ENCODE measurements at regions not wholly inside any gene's neighbourhood (a gene's known extent, or its start where the extent isn't known, plus 50 kb on each side); places are given as distances from the start of the nearest gene placed in this dataset.

- peak; percentile 56 to 58 for DNase-seq
These were observed 1088.4 kb downstream of the BCL11B start for GRCh38 chr14:98183556-98183955.

GRCh38 chr14:98184457-98184856 is 1087.5 kb downstream of the BCL11B start:
- DNase-seq: peak in 1 of 2 experiments; percentile 28

- DNase-seq: peak; percentile 58 to 61
These were observed 1087.0 kb downstream of the BCL11B start for GRCh38 chr14:98185036-98185435.

- DNase-seq: no peak
These were observed 1085.9 kb downstream of the BCL11B start for GRCh38 chr14:98186140-98186539.

- DNase-seq: peak; percentile 47 to 51
These were observed 1084.7 kb downstream of the BCL11B start for GRCh38 chr14:98187281-98187680.

GRCh38 chr14:98189062-98189461 is 1082.9 kb downstream of the BCL11B start:
- DNase-seq: peak; percentile 66 to 67

- DNase-seq: peak; percentile 63 to 68
These were observed 1082.5 kb downstream of the BCL11B start for GRCh38 chr14:98189511-98189910.

- peak in 1 of 2 experiments; percentile 28 for DNase-seq
These were observed 1082.1 kb downstream of the BCL11B start for GRCh38 chr14:98189944-98190343.

- peak in 1 of 2 experiments; percentile 23 for DNase-seq
These were observed 1079.1 kb downstream of the BCL11B start for GRCh38 chr14:98192946-98193345.

- DNase-seq: no peak
These were observed 1077.2 kb downstream of the BCL11B start for GRCh38 chr14:98194821-98195220.

- no peak for DNase-seq
These were observed 1076.7 kb downstream of the BCL11B start for GRCh38 chr14:98195256-98195655.

GRCh38 chr14:98197933-98198332 is 1074.1 kb downstream of the BCL11B start:
- DNase-seq: no peak

GRCh38 chr14:98198385-98198784 is 1073.6 kb downstream of the BCL11B start:
- peak; percentile 70 to 72 for DNase-seq

- DNase-seq: peak in 1 of 2 experiments; percentile 22
These were observed 1071.4 kb downstream of the BCL11B start for GRCh38 chr14:98200601-98201000.

GRCh38 chr14:98203421-98203820 is 1068.6 kb downstream of the BCL11B start:
- no peak for DNase-seq

- DNase-seq: peak in 1 of 2 experiments; percentile 35
These were observed 1067.9 kb downstream of the BCL11B start for GRCh38 chr14:98204139-98204538.

- peak in 1 of 2 experiments; percentile 37 for DNase-seq
These were observed 1064.6 kb downstream of the BCL11B start for GRCh38 chr14:98207415-98207814.

- peak in 1 of 2 experiments; percentile 29 for DNase-seq
These were observed 1063.8 kb downstream of the BCL11B start for GRCh38 chr14:98208211-98208611.

GRCh38 chr14:98208943-98209342 is 1063.1 kb downstream of the BCL11B start:
- no peak for DNase-seq

GRCh38 chr14:98210045-98210672 is 1061.8 kb downstream of the BCL11B start:
- peak; percentile 73 to 75 for DNase-seq

- no peak for DNase-seq
These were observed 1054.5 kb downstream of the BCL11B start for GRCh38 chr14:98217530-98217929.

- no peak for DNase-seq
These were observed 1053.8 kb downstream of the BCL11B start for GRCh38 chr14:98218218-98218617.

- DNase-seq: peak in 1 of 2 experiments; percentile 62
These were observed 1052.4 kb downstream of the BCL11B start for GRCh38 chr14:98219638-98220037.

- no peak for DNase-seq
These were observed 1048.9 kb downstream of the BCL11B start for GRCh38 chr14:98223106-98223505.

GRCh38 chr14:98223710-98224109 is 1048.3 kb downstream of the BCL11B start:
- peak in 1 of 2 experiments; percentile 52 for DNase-seq

All from activated T-cell treated with anti-CD3 and anti-CD28 coated beads, Interleukin-2, amount 50 U/mL, for 48 hours (primary cell).